ENCODE measurements at regions not wholly inside any gene's neighbourhood (a gene's known extent, or its start where the extent isn't known, plus 50 kb on each side); places are given as distances from the start of the nearest gene placed in this dataset.

GRCh38 chr5:144778561-144778960 is 607.9 kb downstream of the KCTD16 start:
- TF ChIP-seq, protein P1, sequence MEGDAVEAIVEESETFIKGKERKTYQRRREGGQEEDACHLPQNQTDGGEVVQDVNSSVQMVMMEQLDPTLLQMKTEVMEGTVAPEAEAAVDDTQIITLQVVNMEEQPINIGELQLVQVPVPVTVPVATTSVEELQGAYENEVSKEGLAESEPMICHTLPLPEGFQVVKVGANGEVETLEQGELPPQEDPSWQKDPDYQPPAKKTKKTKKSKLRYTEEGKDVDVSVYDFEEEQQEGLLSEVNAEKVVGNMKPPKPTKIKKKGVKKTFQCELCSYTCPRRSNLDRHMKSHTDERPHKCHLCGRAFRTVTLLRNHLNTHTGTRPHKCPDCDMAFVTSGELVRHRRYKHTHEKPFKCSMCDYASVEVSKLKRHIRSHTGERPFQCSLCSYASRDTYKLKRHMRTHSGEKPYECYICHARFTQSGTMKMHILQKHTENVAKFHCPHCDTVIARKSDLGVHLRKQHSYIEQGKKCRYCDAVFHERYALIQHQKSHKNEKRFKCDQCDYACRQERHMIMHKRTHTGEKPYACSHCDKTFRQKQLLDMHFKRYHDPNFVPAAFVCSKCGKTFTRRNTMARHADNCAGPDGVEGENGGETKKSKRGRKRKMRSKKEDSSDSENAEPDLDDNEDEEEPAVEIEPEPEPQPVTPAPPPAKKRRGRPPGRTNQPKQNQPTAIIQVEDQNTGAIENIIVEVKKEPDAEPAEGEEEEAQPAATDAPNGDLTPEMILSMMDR (conservative IDR thresholded peaks at IDR 0.05; ENCODE audit: low read depth, low read length), result no peak
- TF ChIP-seq BHLHE40 (IDR thresholded peaks at IDR 0.05; ENCODE audit: low read depth, low read length) (no peak), MAZ (IDR thresholded peaks at IDR 0.05; ENCODE audit: borderline replicate concordance, low read depth, low read length) (no peak), SMC3 (IDR thresholded peaks at IDR 0.05; ENCODE audit: low read depth, low read length) (no peak), RAD21 (IDR thresholded peaks at IDR 0.05; ENCODE audit: low read length) (no peak), MXI1 (IDR thresholded peaks at IDR 0.05; ENCODE audit: borderline replicate concordance, low read depth, low read length) (no peak), POLR2A (IDR thresholded peaks at IDR 0.05; ENCODE audit: low read depth, low read length) (no peak), MAFK (IDR thresholded peaks at IDR 0.05; ENCODE audit: low read depth, low read length) (no peak), FOS (IDR thresholded peaks at IDR 0.05; ENCODE audit: low read depth, low read length) (no peak), ELK1 (IDR thresholded peaks at IDR 0.05; ENCODE audit: borderline replicate concordance, low read depth, low read length) (no peak), RCOR1 (IDR thresholded peaks at IDR 0.05; ENCODE audit: insufficient replicate concordance, low read length) (no peak)
- TF ChIP-seq, protein P2, sequence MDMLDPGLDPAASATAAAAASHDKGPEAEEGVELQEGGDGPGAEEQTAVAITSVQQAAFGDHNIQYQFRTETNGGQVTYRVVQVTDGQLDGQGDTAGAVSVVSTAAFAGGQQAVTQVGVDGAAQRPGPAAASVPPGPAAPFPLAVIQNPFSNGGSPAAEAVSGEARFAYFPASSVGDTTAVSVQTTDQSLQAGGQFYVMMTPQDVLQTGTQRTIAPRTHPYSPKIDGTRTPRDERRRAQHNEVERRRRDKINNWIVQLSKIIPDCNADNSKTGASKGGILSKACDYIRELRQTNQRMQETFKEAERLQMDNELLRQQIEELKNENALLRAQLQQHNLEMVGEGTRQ (IDR thresholded peaks at IDR 0.05; ENCODE audit: low read depth, low read length), result no peak

All from IMR-90 (cell line).